ENCODE measurements at regions not wholly inside any gene's neighbourhood (a gene's known extent, or its start where the extent isn't known, plus 50 kb on each side); places are given as distances from the start of the nearest gene placed in this dataset.

GRCh38 chr21:43332861-43333297, 94.1 kb downstream of the SIK1 start:
- DNase-seq (ENCODE audit: low spot score): no peak
- H3K27ac ChIP-seq (ENCODE audit: low read depth, low read length, poor library complexity, severe bottlenecking): no peak overlapping the region
- H3K36me3 ChIP-seq (ENCODE audit: insufficient read depth, low read length): no peaks in the 10 kb centered on the region
- no peaks in the 10 kb centered on the region for H3K9me3 ChIP-seq (ENCODE audit: low read length)
- TF ChIP-seq EZH2phosphoT487 (IDR thresholded peaks at IDR 0.05; ENCODE audit: borderline replicate concordance, low read depth, low read length): no peak
- no TSS peak for BruUV-seq (replicated peaks)
- no peak overlapping the region for H2AFZ ChIP-seq (ENCODE audit: low read length)
- H3K4me3 ChIP-seq (ENCODE audit: low read depth, low read length, poor library complexity, severe bottlenecking): no peak overlapping the region
- no peak overlapping the region for H3K4me2 ChIP-seq (ENCODE audit: low read length)
- ChIA-PET POLR2A (no interaction called here), CTCF (ENCODE audit: unreplicated experiment) (no interaction called here)
- no peaks in the 10 kb centered on the region for H4K20me1 ChIP-seq (ENCODE audit: insufficient read depth, low read length)
- H3K9me2 ChIP-seq (ENCODE audit: insufficient read depth, low read length): no peaks in the 10 kb centered on the region
- H3K4me1 ChIP-seq (ENCODE audit: insufficient read depth, low read length, poor library complexity, severe bottlenecking): peaks cover 16% of the 10 kb centered on the region
- H3K79me2 ChIP-seq (ENCODE audit: insufficient read depth, low read depth, low read length): no peaks in the 10 kb centered on the region
- intact Hi-C loops (cut with micrococcal nuclease; ENCODE audit: unreplicated experiment): no loop called here

- Histone ChIP-seq H3K79me2 (ENCODE audit: insufficient read depth, low read depth, low read length) (no peaks in the 10 kb centered on the region), H4K20me1 (ENCODE audit: insufficient read depth, low read length) (no peaks in the 10 kb centered on the region), H3K9me3 (ENCODE audit: low read length) (no peaks in the 10 kb centered on the region), H3K27ac (ENCODE audit: low read depth, low read length, poor library complexity, severe bottlenecking) (no peak overlapping the region), H3K9me2 (ENCODE audit: insufficient read depth, low read length) (no peaks in the 10 kb centered on the region), H2AFZ (ENCODE audit: low read length) (no peak overlapping the region), H3K4me3 (ENCODE audit: low read depth, low read length, poor library complexity, severe bottlenecking) (no peak overlapping the region), H3K4me1 (ENCODE audit: insufficient read depth, low read length, poor library complexity, severe bottlenecking) (peaks cover 9% of the 10 kb centered on the region), H3K36me3 (ENCODE audit: insufficient read depth, low read length) (no peaks in the 10 kb centered on the region), H3K4me2 (ENCODE audit: low read length) (no peak overlapping the region)
- DNase-seq (ENCODE audit: low spot score): no peak
- no peak for TF ChIP-seq CTCF (conservative IDR thresholded peaks at IDR 0.05; ENCODE audit: low read length)
- no peak for TF ChIP-seq EZH2phosphoT487 (IDR thresholded peaks at IDR 0.05; ENCODE audit: borderline replicate concordance, low read depth, low read length)
- intact Hi-C loops (cut with micrococcal nuclease; ENCODE audit: unreplicated experiment): no loop called here
- CTCF ChIA-PET (ENCODE audit: unreplicated experiment): no interaction called here
- POLR2A ChIA-PET: no interaction called here
- no TSS peak for BruUV-seq (replicated peaks)
Observed at GRCh38 chr21:43331962-43332828, 94.7 kb downstream of the SIK1 start.

GRCh38 chr21:43331111-43331961, 95.6 kb downstream of the SIK1 start:
- H3K9me3 ChIP-seq (ENCODE audit: low read length): no peaks in the 10 kb centered on the region
- ChIA-PET POLR2A (no interaction called here), CTCF (ENCODE audit: unreplicated experiment) (no interaction called here)
- intact Hi-C loops (cut with micrococcal nuclease; ENCODE audit: unreplicated experiment): no loop called here
- H3K27ac ChIP-seq (ENCODE audit: low read depth, low read length, poor library complexity, severe bottlenecking): no peak overlapping the region
- H4K20me1 ChIP-seq (ENCODE audit: insufficient read depth, low read length): no peaks in the 10 kb centered on the region
- no peak overlapping the region for H3K4me2 ChIP-seq (ENCODE audit: low read length)
- H3K4me1 ChIP-seq (ENCODE audit: insufficient read depth, low read length, poor library complexity, severe bottlenecking): peaks cover 14% of the 10 kb centered on the region
- H3K36me3 ChIP-seq (ENCODE audit: insufficient read depth, low read length): no peaks in the 10 kb centered on the region
- BruUV-seq (replicated peaks): no TSS peak
- no peak for DNase-seq (ENCODE audit: low spot score)
- no peak overlapping the region for H2AFZ ChIP-seq (ENCODE audit: low read length)
- H3K9me2 ChIP-seq (ENCODE audit: insufficient read depth, low read length): no peaks in the 10 kb centered on the region
- no peaks in the 10 kb centered on the region for H3K79me2 ChIP-seq (ENCODE audit: insufficient read depth, low read depth, low read length)
- no peak overlapping the region for H3K4me3 ChIP-seq (ENCODE audit: low read depth, low read length, poor library complexity, severe bottlenecking)
- TF ChIP-seq EZH2phosphoT487 (IDR thresholded peaks at IDR 0.05; ENCODE audit: borderline replicate concordance, low read depth, low read length): no peak
- no peak for TF ChIP-seq CTCF (conservative IDR thresholded peaks at IDR 0.05; ENCODE audit: low read length)
